IMR-90 (cell line): ENCODE measurements at regions not wholly inside any gene's neighbourhood (a gene's known extent, or its start where the extent isn't known, plus 50 kb on each side); places are given as distances from the start of the nearest gene placed in this dataset.

Source experiments
- ATAC-seq: fragments of 200-7000 bp; cut with Tn5 transposase; 2 replicates; pipeline ENCODE4 v1.9.1; 2020; ENCODE audit warnings: low read depth, mild to moderate bottlenecking, moderate library complexity
- BruUV-seq: library from RNA; stranded (reverse); fragments of 400-500 nt; replicated peaks from 2 replicates; lab custom pipeline; 2021; lab: Mats Ljungman, UMichigan
- CTCF ChIA-PET: fragments of 300-600 bp; formaldehyde crosslinking; extraction: SDS; loops from one replicate; lab custom pipeline; 2021; ENCODE audit warnings: antibody characterized with exemption; lab: Yijun Ruan, JAX
- POLR2A ChIA-PET: fragments of 300-600 bp; sonication (Branson Sonifier 250); formaldehyde crosslinking; loops from one replicate; lab custom pipeline; 2022; ENCODE audit warnings: antibody characterized with exemption; ENCODE audit not compliant: unreplicated experiment; lab: Charles Lee
- DNase-seq: peaks from one replicate; pipeline ENCODE4 v3.0.0; 2013
- H2AFZ ChIP-seq: replicated peaks from 2 replicates; pipeline ENCODE3; 2013; ENCODE audit warnings: low read length, mild to moderate bottlenecking; ENCODE audit not compliant: poor library complexity
- H2AK5ac ChIP-seq: 2 replicates; pipeline ENCODE4 v1.6.1; 2013; ENCODE audit warnings: low read depth, low read length, inconsistent platforms
- H2AK9ac ChIP-seq: replicated peaks from 2 replicates; pipeline ENCODE3; 2013; ENCODE audit warnings: mild to moderate bottlenecking, low read depth, low read length, moderate library complexity; ENCODE audit not compliant: poor library complexity
- H2BK120ac ChIP-seq: 2 replicates; pipeline ENCODE4 v1.6.1; 2013; ENCODE audit warnings: low read depth, low read length, inconsistent platforms
- H2BK15ac ChIP-seq: 3 replicates; pipeline ENCODE4 v1.6.1; 2013; ENCODE audit warnings: low read depth, low read length, inconsistent platforms
- H2BK20ac ChIP-seq: 2 replicates; pipeline ENCODE4 v1.6.1; 2013; ENCODE audit warnings: low read depth, mild to moderate bottlenecking, inconsistent platforms, low read length, moderate library complexity
- H2BK5ac ChIP-seq: 2 replicates; pipeline ENCODE4 v1.6.1; 2013; ENCODE audit warnings: mild to moderate bottlenecking, low read depth, low read length, inconsistent platforms; ENCODE audit not compliant: poor library complexity, severe bottlenecking
- H3K14ac ChIP-seq: replicated peaks from 2 replicates; pipeline ENCODE4 v1.6.1; 2013; ENCODE audit warnings: low read depth, low read length, inconsistent platforms
- H3K18ac ChIP-seq: 2 replicates; pipeline ENCODE4 v1.6.1; 2013; ENCODE audit warnings: low read depth, low read length, control low read depth
- H3K23ac ChIP-seq: 2 replicates; pipeline ENCODE4 v1.6.1; 2013; ENCODE audit warnings: low read depth, low read length, inconsistent platforms
- H3K27ac ChIP-seq: 2 replicates; pipeline ENCODE4 v1.5.1; 2013; ENCODE audit warnings: mild to moderate bottlenecking, control low read depth, low read length; ENCODE audit not compliant: insufficient read depth
- H3K27me3 ChIP-seq: 2 replicates; pipeline ENCODE4 v1.6.1; 2013; ENCODE audit warnings: low read length; ENCODE audit not compliant: control insufficient read depth, insufficient read depth
- H3K36me3 ChIP-seq: 2 replicates; pipeline ENCODE4 v1.6.1; 2013; ENCODE audit warnings: low read length, mixed read lengths; ENCODE audit not compliant: control insufficient read depth, insufficient read depth
- H3K4ac ChIP-seq: 2 replicates; pipeline ENCODE4 v1.6.1; 2013; ENCODE audit warnings: low read depth, low read length, inconsistent platforms
- H3K4me1 ChIP-seq: 2 replicates; pipeline ENCODE4 v1.6.1; 2013; ENCODE audit warnings: low read length, mixed read lengths; ENCODE audit not compliant: control insufficient read depth, insufficient read depth
- H3K4me2 ChIP-seq: 2 replicates; pipeline ENCODE4 v1.6.1; 2013; ENCODE audit warnings: low read depth, mild to moderate bottlenecking, control low read depth, low read length, moderate library complexity
- H3K4me3 ChIP-seq: 2 replicates; pipeline ENCODE4 v1.5.1; 2013; ENCODE audit warnings: low read depth, mild to moderate bottlenecking, control low read depth, low read length, moderate library complexity; ENCODE audit not compliant: insufficient read depth
- H3K56ac ChIP-seq: 2 replicates; pipeline ENCODE4 v1.6.1; 2013; ENCODE audit warnings: low read length, inconsistent platforms; ENCODE audit not compliant: insufficient read depth; ENCODE audit errors: extremely low read depth
- H3K79me1 ChIP-seq, 2 experiments: 2 replicates each; pipeline ENCODE4 v1.6.1; 2013; ENCODE audit warnings: low read length in 2 of 2, inconsistent platforms in 1 of 2, low read depth in 1 of 2
- H3K9ac ChIP-seq: 2 replicates; pipeline ENCODE4 v1.6.1; 2013; ENCODE audit warnings: low read depth, low read length, control low read depth
- H3K9me1 ChIP-seq: 2 replicates; pipeline ENCODE4 v1.6.1; 2013; ENCODE audit warnings: low read length, inconsistent platforms; ENCODE audit not compliant: insufficient read depth
- H3K9me3 ChIP-seq: 2 replicates; pipeline ENCODE4 v1.6.1; 2013; ENCODE audit warnings: low read length; ENCODE audit not compliant: control insufficient read depth, insufficient read depth
- H4K20me1 ChIP-seq: 2 replicates; pipeline ENCODE4 v1.6.1; 2013; ENCODE audit warnings: low read length, inconsistent platforms; ENCODE audit not compliant: insufficient read depth
- H4K5ac ChIP-seq: 2 replicates; pipeline ENCODE4 v1.6.1; 2013; ENCODE audit warnings: mild to moderate bottlenecking, low read depth, low read length, control low read depth
- H4K8ac ChIP-seq, 2 experiments: 2 replicates each; pipeline ENCODE4 v1.6.1; 2013; ENCODE audit warnings: low read depth in 2 of 2, low read length in 2 of 2, control low read depth in 1 of 2, inconsistent platforms in 1 of 2
- H4K91ac ChIP-seq: 2 replicates; pipeline ENCODE4 v1.6.1; 2013; ENCODE audit warnings: low read depth, low read length, inconsistent platforms; ENCODE audit not compliant: insufficient read depth
- CEBPB ChIP-seq: IDR thresholded peaks from 2 replicates; pipeline ENCODE4 v1.6.1; 2012; ENCODE audit warnings: low read depth, low read length, improper control_type of control experiment
- CHD1 ChIP-seq: IDR thresholded peaks from 2 replicates; pipeline ENCODE4 v1.6.1; 2012; ENCODE audit warnings: low read depth, low read length, improper control_type of control experiment
- RFX5 ChIP-seq: IDR thresholded peaks from 2 replicates; pipeline ENCODE4 v1.8.0; 2012; ENCODE audit warnings: low read depth, mild to moderate bottlenecking, low read length, moderate library complexity
- SMC3 ChIP-seq: fragments of 150-350 bp; IDR thresholded peaks from 2 replicates; pipeline ENCODE4 v1.6.1; 2016; ENCODE audit warnings: low read depth, mild to moderate bottlenecking, antibody characterized with exemption, low read length, moderate library complexity
- WGBS, 2 experiments: methylation state at CpG; one replicate each; pipeline versions ENCODE4 v1.1.5 to v1.1.7; 2013; ENCODE audit warnings: missing lambda C conversion rate in 2 of 2; ENCODE audit not compliant: insufficient read length in 1 of 2; ENCODE audit errors: extremely low coverage in 2 of 2; 5-methylcytosine and 5-hydroxymethylcytosine counted together
- dilution Hi-C: fragments of 300-500 bp; cut with HindIII; formaldehyde crosslinking; loops from one replicate; pipeline ENCODE4 v1.14.3; 2018; ENCODE audit warnings: low sequenced_read_pairs; ENCODE audit not compliant: unreplicated experiment
- in situ Hi-C: fragments of 300-500 bp; cut with MboI; formaldehyde crosslinking; loops from 3 replicates; pipeline ENCODE4 v1.14.3; 2019; ENCODE audit warnings: low sequenced_read_pairs, inconsistent platforms, mixed read lengths
- intact Hi-C: fragments of 100-400 bp; cut with micrococcal nuclease; formaldehyde crosslinking; loops from 2 replicates; pipeline ENCODE4 v1.10.0; 2022

DNA sequence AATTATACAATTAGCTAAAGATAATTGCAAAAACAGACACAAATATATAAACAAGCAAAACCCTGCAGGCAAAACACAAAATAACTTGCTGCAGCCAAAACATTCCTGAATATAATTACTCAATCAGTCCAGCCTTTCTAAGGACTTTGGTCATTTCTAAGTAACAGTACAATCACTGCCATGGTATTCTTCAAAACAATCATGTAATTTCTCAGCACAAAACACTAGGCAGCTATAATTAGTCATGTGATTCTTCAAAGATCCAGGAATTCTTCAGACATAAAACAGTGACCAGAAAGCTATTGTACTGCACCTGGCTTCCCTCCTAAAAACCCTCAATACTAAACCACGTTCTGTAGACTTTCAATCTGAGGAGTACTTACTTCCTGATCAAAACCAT is 881.1 kb downstream of the EPHA7 start:
- POLR2A ChIA-PET, result no interaction called here
- no CpG with 5 or more reads among the region's 1 CpG for WGBS, 2 experiments
- Histone ChIP-seq H3K9me3 (no peaks in the 10 kb centered on the region), H3K27me3 (no peaks in the 10 kb centered on the region), H2AK5ac (no peak overlapping the region), H3K4me2 (no peak overlapping the region), H2BK15ac (no peak overlapping the region), H2BK5ac (no peak overlapping the region), H3K9ac (no peak overlapping the region), H3K4me3 (no peak overlapping the region), H2AK9ac (no peak overlapping the region), H3K9me1 (no peaks in the 10 kb centered on the region), H4K91ac (no peak overlapping the region), H4K5ac (no peak overlapping the region), H3K23ac (no peak overlapping the region), H3K18ac (no peak overlapping the region), H3K36me3 (no peaks in the 10 kb centered on the region), H4K8ac (no peak overlapping the region), H4K20me1 (no peaks in the 10 kb centered on the region), H2BK120ac (no peak overlapping the region), H3K4ac (no peak overlapping the region), H2AFZ (no peak overlapping the region), H3K14ac (no peak overlapping the region), H3K56ac (no peak overlapping the region), H3K27ac (no peak overlapping the region), H3K79me1 (no peaks in the 10 kb centered on the region), H2BK20ac (no peak overlapping the region), H3K4me1 (no peaks in the 10 kb centered on the region)
- CTCF ChIA-PET, result no interaction called here
- dilution Hi-C loops (no loop called here), intact Hi-C loops (no loop called here), in situ Hi-C loops (no loop called here)
- TF ChIP-seq SMC3, result no peak
- no peak for TF ChIP-seq CEBPB
- TF ChIP-seq RFX5, result no peak
- TF ChIP-seq CHD1, result no peak
- BruUV-seq, result no TSS peak
- no peak for ATAC-seq
- DNase-seq, result no peak
